GM19043 (cell line): ENCODE measurements at regions not wholly inside any gene's neighbourhood (a gene's known extent, or its start where the extent isn't known, plus 50 kb on each side); places are given as distances from the start of the nearest gene placed in this dataset.
"Not testable (repeated sequence)": the region's sequence is repeated elsewhere in the genome, so short reads cannot be mapped to it uniquely, and the experiment has no call there.

Experiments used
- ATAC-seq: cut with Tn5 transposase; IDR thresholded peaks from one replicate; pipeline ENCODE4 v1.9.1; 2021; ENCODE audit warnings: low read depth; ENCODE audit not compliant: unreplicated experiment

GRCh38 chr6:168866534-168866933 lies 387.1 kb downstream of the THBS2 start:
- no peak for ATAC-seq

- no peak for ATAC-seq
These were observed 388.1 kb downstream of the THBS2 start for GRCh38 chr6:168865522-168865921.

DNA sequence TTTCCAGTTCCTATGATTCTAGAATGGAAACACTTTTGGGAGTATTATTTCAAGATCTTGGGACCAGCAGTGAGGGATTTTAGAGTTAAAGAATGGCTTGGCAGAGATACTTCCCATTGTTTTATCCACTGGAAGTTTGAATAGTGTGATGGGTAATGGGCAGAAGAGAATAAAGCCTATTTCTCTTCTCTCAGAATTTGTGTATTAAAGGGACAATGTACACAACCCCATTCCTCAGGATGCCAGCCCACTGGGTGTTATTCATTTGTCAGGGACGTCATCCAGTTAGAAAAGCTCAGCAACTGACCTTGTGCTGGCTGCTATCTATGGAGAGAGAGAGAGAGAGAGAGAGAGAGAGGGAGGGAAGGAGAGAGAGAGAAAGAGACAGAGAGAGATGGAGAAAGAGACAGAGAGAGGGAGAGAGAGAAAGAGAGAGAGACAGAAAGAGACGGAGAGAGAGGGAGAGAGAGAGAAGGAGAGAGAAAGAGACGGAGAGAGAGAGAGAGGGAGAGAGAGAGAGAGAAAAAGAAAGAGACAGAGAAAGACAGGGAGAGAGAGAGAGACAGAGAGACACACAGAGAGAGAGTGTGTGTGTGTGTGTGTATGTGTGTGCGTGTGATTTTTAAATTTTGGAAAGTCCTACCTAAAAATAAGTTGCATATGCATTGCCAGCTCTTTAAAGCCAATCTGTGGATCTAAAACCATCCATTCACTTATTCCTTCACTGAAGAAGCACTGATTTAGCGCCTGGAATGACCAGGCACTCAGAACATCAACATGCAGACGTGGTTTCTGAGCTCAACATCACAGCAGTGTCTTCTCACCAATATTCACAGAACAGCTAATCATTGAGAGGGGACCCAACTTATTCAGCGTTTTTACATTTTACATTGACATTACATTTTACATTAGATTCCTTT lies 388.8 kb downstream of the THBS2 start:
- no peak for ATAC-seq

DNA sequence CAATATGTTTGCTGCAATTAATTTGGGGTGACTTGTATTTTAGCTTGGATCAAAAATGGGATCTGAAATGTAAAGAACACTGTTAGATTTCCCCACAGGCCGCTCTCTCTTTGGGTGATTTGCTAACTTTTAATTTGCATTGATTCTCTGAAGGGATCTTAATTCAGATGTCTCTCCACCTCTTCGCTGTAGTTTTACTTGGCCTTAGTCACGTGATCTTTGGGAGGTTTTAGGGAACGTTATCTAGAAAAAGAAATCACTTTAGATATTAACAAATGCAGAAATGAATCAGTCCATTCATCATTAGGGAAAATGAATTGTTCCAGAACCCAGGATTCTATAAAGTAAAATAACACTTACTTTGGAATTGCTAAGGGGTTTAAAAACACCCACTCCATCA lies 390.2 kb downstream of the THBS2 start:
- no peak for ATAC-seq

DNA sequence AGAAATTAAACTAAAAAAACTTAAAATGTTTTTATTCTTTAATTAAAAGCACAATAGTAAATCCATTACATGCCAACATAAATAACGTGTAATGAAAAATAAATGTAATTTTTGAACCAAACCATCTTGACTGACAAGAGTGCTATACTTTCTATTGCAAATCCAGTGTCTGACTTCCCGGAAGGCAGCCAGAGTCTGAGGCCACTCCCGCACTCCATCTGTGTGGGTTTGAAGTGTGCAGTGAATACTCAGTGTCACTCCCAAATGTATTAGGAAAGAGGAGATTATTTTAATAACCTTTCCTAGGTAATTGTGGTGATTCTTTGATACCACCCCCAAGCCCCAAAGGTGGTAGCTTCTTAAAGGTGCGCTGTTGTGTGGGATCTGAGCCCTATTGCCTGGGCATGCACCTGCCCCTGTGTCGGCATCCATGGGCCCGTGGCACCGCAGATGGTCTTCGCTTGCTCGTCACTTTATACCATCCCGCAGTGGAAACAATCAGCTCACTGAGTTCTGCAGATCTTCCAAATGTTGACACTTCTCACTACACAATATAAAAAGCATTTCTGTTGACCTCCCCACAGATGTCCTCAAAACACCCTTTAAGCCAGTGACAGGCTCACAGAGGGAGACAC lies 391.2 kb downstream of the THBS2 start:
- ATAC-seq, result no peak

GRCh38 chr6:168860987-168861386 lies 392.7 kb downstream of the THBS2 start:
- ATAC-seq, result no peak

DNA sequence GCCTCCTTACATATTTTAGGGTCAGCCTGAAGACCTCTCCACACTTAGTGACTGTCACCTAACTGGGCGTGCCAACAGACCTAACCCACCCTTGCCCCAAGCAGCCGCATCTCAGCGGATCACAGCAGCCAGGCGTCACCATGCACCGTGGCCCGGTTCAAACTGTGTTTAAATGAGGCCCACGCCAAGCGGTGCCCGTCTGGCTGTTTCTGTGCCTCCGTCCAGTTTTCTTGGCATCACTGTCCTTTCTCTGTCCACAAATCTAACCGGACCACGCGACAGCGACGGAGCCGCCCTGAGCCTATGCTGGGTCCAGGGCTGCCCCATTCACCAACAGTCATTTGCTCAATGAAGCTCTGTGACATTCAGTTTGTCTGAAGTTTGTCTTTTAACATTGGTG lies 393.3 kb downstream of the THBS2 start:
- ATAC-seq, result no peak

GRCh38 chr6:168858926-168859325 lies 394.7 kb downstream of the THBS2 start:
- no peak for ATAC-seq

- no peak for ATAC-seq
These were observed 396.7 kb downstream of the THBS2 start for GRCh38 chr6:168856914-168857313.

- ATAC-seq, result no peak
These were observed 401.2 kb downstream of the THBS2 start for GRCh38 chr6:168852376-168852884.

GRCh38 chr6:168851460-168852375 lies 401.9 kb downstream of the THBS2 start:
- no peak for ATAC-seq

GRCh38 chr6:168850027-168850736 lies 403.5 kb downstream of the THBS2 start:
- not testable (repeated sequence) for ATAC-seq

DNA sequence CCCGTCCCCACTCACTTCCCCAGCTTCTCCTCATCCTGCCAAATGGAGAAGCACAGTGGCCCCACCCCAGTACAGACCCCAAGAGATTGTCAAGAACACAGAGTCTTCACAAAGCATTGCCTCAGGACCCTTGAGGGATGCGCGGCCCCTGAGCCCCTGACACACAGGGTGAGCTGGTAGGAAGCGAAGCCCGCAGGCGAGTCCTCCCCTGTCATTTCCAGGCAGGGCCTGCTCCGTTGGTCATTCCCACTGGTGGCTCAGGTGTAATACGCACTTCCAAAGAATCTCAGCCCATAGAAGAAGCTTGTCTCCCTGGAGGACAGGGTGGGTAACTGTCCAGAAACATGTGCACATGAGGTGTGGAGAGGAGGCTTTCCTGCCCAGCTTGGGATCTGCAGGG lies 404.2 kb downstream of the THBS2 start:
- no peak for ATAC-seq

GRCh38 chr6:168848797-168849196 lies 404.8 kb downstream of the THBS2 start:
- ATAC-seq, result no peak

GRCh38 chr6:168844821-168845609 lies 404.0 kb downstream of the SMOC2 start:
- no peak for ATAC-seq

GRCh38 chr6:168842632-168843212 lies 401.7 kb downstream of the SMOC2 start:
- not testable (repeated sequence) for ATAC-seq

DNA sequence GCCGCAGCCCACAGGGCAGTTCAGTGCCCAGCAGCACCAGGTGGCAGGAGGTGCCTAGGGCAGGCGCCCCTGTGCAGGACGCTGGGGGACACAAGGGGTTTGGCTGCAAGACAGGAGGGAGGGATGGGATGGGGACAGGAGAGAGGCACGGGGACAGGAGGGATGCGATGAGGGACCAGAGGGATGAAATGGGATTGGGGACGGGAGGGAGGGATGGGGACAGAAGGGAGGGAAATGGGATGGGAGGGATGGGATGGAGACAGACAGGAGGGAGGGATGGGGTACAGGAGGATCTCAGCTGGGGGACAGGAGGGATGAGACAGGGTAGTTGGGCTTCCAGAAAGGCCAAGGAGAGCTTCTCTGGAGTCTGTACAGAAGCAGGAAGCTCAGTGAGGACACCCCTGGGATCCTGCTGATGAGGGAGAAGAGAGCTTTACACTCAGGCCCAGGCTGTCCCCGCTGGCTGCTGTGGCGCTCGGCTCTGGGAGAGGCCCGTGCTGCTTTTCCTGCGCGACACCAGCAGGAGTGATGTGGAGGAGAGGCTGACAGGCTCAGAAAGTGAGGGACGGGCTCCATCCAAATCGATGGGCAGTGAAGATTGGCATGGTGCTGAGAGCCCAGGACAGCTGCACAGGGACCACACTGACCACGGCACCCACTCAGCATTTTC lies 400.8 kb downstream of the SMOC2 start:
- no peak for ATAC-seq

- ATAC-seq, result not testable (repeated sequence)
These were observed 399.9 kb downstream of the SMOC2 start for GRCh38 chr6:168840932-168841331.
